Astrocyte (in vitro differentiated cells and primary cell): ENCODE measurements at regions not wholly inside any gene's neighbourhood (a gene's known extent, or its start where the extent isn't known, plus 50 kb on each side); places are given as distances from the start of the nearest gene placed in this dataset.

Experiments
- CTCF ChIP-seq: IDR thresholded peaks from 2 replicates; pipeline ENCODE4 v1.5.1; 2011; ENCODE audit warnings: low read depth, mild to moderate bottlenecking, inconsistent platforms, low read length, moderate library complexity; ENCODE audit not compliant: insufficient read depth
- EZH2 ChIP-seq: IDR thresholded peaks from 2 replicates; pipeline ENCODE4 v1.6.1; 2012; ENCODE audit warnings: mild to moderate bottlenecking, low read length, inconsistent platforms; ENCODE audit not compliant: insufficient read depth

- TF ChIP-seq CTCF (no peak), EZH2 (no peak)
These were observed 54.4 kb upstream of the SYN3 start for GRCh38 chr22:33112580-33112979.
